ENCODE measurements at regions not wholly inside any gene's neighbourhood (a gene's known extent, or its start where the extent isn't known, plus 50 kb on each side); places are given as distances from the start of the nearest gene placed in this dataset.

GRCh38 chr7:97659363-97660045, 72.4 kb upstream of the TAC1 start:
- peak; percentile 7 for DNase-seq

- DNase-seq: no peak
Measured at GRCh38 chr7:97667359-97667758, 64.5 kb upstream of the TAC1 start.

- DNase-seq: no peak
Measured at GRCh38 chr7:97671571-97671970, 60.3 kb upstream of the TAC1 start.

DNA sequence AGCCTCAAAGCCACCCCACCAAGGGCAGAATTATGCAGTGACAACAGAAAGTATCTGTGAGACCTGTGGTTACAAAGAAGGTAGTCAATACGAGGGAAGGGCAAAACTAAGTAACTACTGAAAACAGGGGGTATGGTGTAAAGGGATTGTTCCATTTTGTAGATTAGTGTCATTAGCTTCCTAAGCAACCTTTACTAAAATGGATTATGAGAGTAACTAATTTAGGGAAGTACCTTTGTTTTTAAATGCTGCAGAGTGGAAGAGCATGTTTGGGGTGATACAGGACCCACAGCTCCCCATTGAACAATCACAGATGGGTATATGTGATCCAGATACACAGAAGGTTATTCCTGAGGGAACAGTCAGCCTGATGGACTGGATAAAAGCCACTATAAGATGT, 51.3 kb upstream of the TAC1 start:
- DNase-seq: no peak

Measured in NCI-H524 treated with DMSO at 0.1 percent for 48 hours (cell line).